ENCODE measurements at regions not wholly inside any gene's neighbourhood (a gene's known extent, or its start where the extent isn't known, plus 50 kb on each side); places are given as distances from the start of the nearest gene placed in this dataset.

DNA sequence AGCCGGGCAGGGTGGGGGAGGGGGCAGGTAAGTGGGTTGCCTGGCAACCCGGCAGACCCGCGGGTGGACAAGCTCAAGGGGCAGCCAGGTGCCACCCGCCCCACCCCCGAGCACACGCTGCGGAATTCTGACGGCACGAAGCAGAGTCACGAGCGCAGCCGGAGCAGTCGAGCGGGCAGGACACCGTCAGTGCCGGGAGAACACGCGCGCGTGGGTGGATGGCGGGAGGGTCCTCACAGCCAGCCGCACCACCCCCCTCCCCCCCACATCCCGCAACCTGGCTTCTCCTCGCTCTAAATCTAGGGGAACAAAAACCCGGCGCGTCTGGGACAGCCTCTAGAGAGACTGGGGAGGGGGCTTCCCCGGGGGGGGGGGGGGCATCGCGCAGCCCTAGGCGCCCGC, 133.1 kb upstream of the HSD17B12 start:
- TF ChIP-seq CTCF (IDR thresholded peaks at IDR 0.05) (no peak), POLR2A (IDR thresholded peaks at IDR 0.05) (no peak)
